H1 (cell line): ENCODE measurements at regions not wholly inside any gene's neighbourhood (a gene's known extent, or its start where the extent isn't known, plus 50 kb on each side); places are given as distances from the start of the nearest gene placed in this dataset.

ENCODE experiments used
- CTCF ChIA-PET: fragments of 300-600 bp; sonication (Branson Sonifier 250); formaldehyde crosslinking; loops from one replicate; lab custom pipeline; 2021; ENCODE audit not compliant: partially characterized antibody; lab: Charles Lee
- POLR2A ChIA-PET: fragments of 300-600 bp; sonication (Branson Sonifier 250); formaldehyde crosslinking; loops from one replicate; lab custom pipeline; 2021; ENCODE audit warnings: inconsistent platforms; ENCODE audit not compliant: partially characterized antibody; lab: Charles Lee
- DNase-seq, 2 experiments: peaks; one replicate each; pipeline versions ENCODE4 v3.0.0 to v3.0.0-alpha.2; 2010 to 2022; ENCODE audit warnings: low spot score in 2 of 2, low read depth in 1 of 2, mixed read lengths in 1 of 2
- FAIRE-seq: peaks from 2 replicates; lab custom pipeline; 2011; peaks lifted over from hg19 to GRCh38; lab: Jason Lieb, UNC
- H2AFZ ChIP-seq: 2 replicates; pipeline ENCODE4 v1.8.1; 2012; ENCODE audit warnings: low read length, inconsistent platforms
- H2AK5ac ChIP-seq: 2 replicates; pipeline ENCODE4 v1.6.1; 2013; ENCODE audit warnings: low read depth, low read length
- H2BK120ac ChIP-seq: replicated peaks from 2 replicates; pipeline ENCODE3; 2013; ENCODE audit warnings: low read depth, low read length, inconsistent platforms
- H2BK12ac ChIP-seq: 2 replicates; pipeline ENCODE4 v1.6.1; 2013; ENCODE audit warnings: low read depth, low read length
- H2BK15ac ChIP-seq: 2 replicates; pipeline ENCODE4 v1.6.1; 2013; ENCODE audit warnings: low read length
- H2BK20ac ChIP-seq: 2 replicates; pipeline ENCODE4 v1.6.1; 2013; ENCODE audit warnings: low read length
- H2BK5ac ChIP-seq: 2 replicates; pipeline ENCODE4 v1.6.1; 2013; ENCODE audit warnings: low read depth, low read length
- H3K14ac ChIP-seq: 2 replicates; pipeline ENCODE4 v1.6.1; 2013; ENCODE audit warnings: inconsistent platforms; ENCODE audit not compliant: insufficient read length
- H3K18ac ChIP-seq: 2 replicates; pipeline ENCODE4 v1.6.1; 2013; ENCODE audit warnings: low read length; ENCODE audit errors: extremely low read depth
- H3K23ac ChIP-seq: 2 replicates; pipeline ENCODE4 v1.6.1; 2013; ENCODE audit warnings: inconsistent platforms; ENCODE audit not compliant: insufficient read length
- H3K23me2 ChIP-seq: 2 replicates; pipeline ENCODE4 v1.6.1; 2013; ENCODE audit warnings: low read depth, low read length
- H3K27ac ChIP-seq: 2 replicates; pipeline ENCODE4 v1.6.1; 2011; ENCODE audit warnings: low read depth, low read length, inconsistent platforms
- H3K27me3 ChIP-seq, 4 experiments: replicated peaks in 1 of 4; 1 replicate in 1 of 4; 2 replicates in 3 of 4; pipeline versions ENCODE4 v1.6.1 to v1.8.1; 2011 to 2013; ENCODE audit warnings: low read length in 3 of 4, mild to moderate bottlenecking in 3 of 4, inconsistent platforms in 2 of 4, mixed read lengths in 2 of 4, moderate library complexity in 1 of 4; ENCODE audit not compliant: control insufficient read depth in 3 of 4, insufficient read depth in 3 of 4; ENCODE audit errors: extremely low read depth in 1 of 4
- H3K36me3 ChIP-seq, 4 experiments: 2 replicates each; pipeline versions ENCODE4 v1.6.1 to v1.8.1; 2011 to 2013; ENCODE audit warnings: mild to moderate bottlenecking in 4 of 4, low read length in 3 of 4, moderate library complexity in 2 of 4, control low read depth in 1 of 4, inconsistent platforms in 1 of 4; ENCODE audit not compliant: insufficient read depth in 4 of 4, control insufficient read depth in 2 of 4
- H3K4ac ChIP-seq: replicated peaks from 2 replicates; pipeline ENCODE3; 2013; ENCODE audit warnings: low read length, low read depth, mixed read lengths, inconsistent platforms; ENCODE audit not compliant: insufficient read length
- H3K4me1 ChIP-seq, 4 experiments: replicated peaks in 1 of 4; 1 replicate in 1 of 4; 2 replicates in 3 of 4; pipeline versions ENCODE4 v1.6.1 to v1.8.1; 2011 to 2013; ENCODE audit warnings: low read length in 3 of 4, inconsistent platforms in 2 of 4, mixed read lengths in 1 of 4; ENCODE audit not compliant: insufficient read depth in 4 of 4, control insufficient read depth in 3 of 4
- H3K4me2 ChIP-seq, 2 experiments: 2 replicates each; pipeline versions ENCODE4 v1.6.1 to v1.8.1; 2011 to 2013; ENCODE audit warnings: low read depth in 2 of 2, low read length in 2 of 2, control low read depth in 1 of 2, inconsistent platforms in 1 of 2, mild to moderate bottlenecking in 1 of 2; ENCODE audit not compliant: insufficient read depth in 1 of 2
- H3K4me3 ChIP-seq, 4 experiments: fragments of 200-600, 300-600 bp in 1 of 4; sonication (generic), shearing (Covaris generic), sonication (Bioruptor Twin) in 1 of 4; 2 replicates each; pipeline versions ENCODE4 v1.5.1 to v1.8.1; 2011 to 2016; ENCODE audit warnings: low read length in 4 of 4, low read depth in 3 of 4, control low read depth in 2 of 4, inconsistent platforms in 2 of 4, mild to moderate bottlenecking in 2 of 4, mixed read lengths in 1 of 4, moderate library complexity in 1 of 4; ENCODE audit not compliant: insufficient read depth in 2 of 4; ENCODE audit errors: extremely low read depth in 1 of 4
- H3K56ac ChIP-seq: replicated peaks from 2 replicates; pipeline ENCODE3; 2013; ENCODE audit warnings: low read depth, mild to moderate bottlenecking, mixed read lengths, low read length, inconsistent platforms; ENCODE audit not compliant: insufficient read length
- H3K79me1 ChIP-seq: 2 replicates; pipeline ENCODE4 v1.6.1; 2013; ENCODE audit warnings: low read depth, low read length, control low read depth
- H3K79me2 ChIP-seq, 2 experiments: 2 replicates each; pipeline versions ENCODE4 v1.6.1 to v1.8.1; 2012 to 2013; ENCODE audit warnings: low read length in 2 of 2, mild to moderate bottlenecking in 2 of 2, inconsistent platforms in 1 of 2; ENCODE audit not compliant: insufficient read depth in 2 of 2, control insufficient read depth in 1 of 2
- H3K9ac ChIP-seq, 4 experiments: replicated peaks in 1 of 4; 1 replicate in 1 of 4; 2 replicates in 3 of 4; pipeline versions ENCODE4 v1.6.1 to v1.8.1; 2011 to 2013; ENCODE audit warnings: low read depth in 3 of 4, low read length in 3 of 4, control low read depth in 2 of 4, mild to moderate bottlenecking in 2 of 4, moderate library complexity in 2 of 4, inconsistent platforms in 1 of 4; ENCODE audit errors: extremely low read depth in 1 of 4
- H3K9me3 ChIP-seq, 2 experiments: 2 replicates each; pipeline versions ENCODE4 v1.6.1 to v1.8.1; 2012 to 2013; ENCODE audit warnings: mild to moderate bottlenecking in 2 of 2, moderate library complexity in 2 of 2, control low read depth in 1 of 2, inconsistent platforms in 1 of 2, low read depth in 1 of 2, low read length in 1 of 2, mixed read lengths in 1 of 2; ENCODE audit not compliant: insufficient read depth in 2 of 2
- H4K20me1 ChIP-seq, 2 experiments: replicated peaks in 1 of 2; 2 replicates each; pipeline versions ENCODE3 to v1.8.1; 2011 to 2013; ENCODE audit warnings: inconsistent platforms in 2 of 2, low read length in 2 of 2, mild to moderate bottlenecking in 1 of 2; ENCODE audit not compliant: insufficient read depth in 2 of 2, control insufficient read depth in 1 of 2
- H4K5ac ChIP-seq: 2 replicates; pipeline ENCODE4 v1.6.1; 2013; ENCODE audit warnings: low read length, low read depth, mixed read lengths, inconsistent platforms; ENCODE audit not compliant: insufficient read length
- H4K8ac ChIP-seq: 2 replicates; pipeline ENCODE4 v1.8.0; 2013; ENCODE audit warnings: mild to moderate bottlenecking, moderate library complexity, low read length, inconsistent platforms; ENCODE audit not compliant: insufficient read depth; ENCODE audit errors: extremely low read depth
- H4K91ac ChIP-seq: replicated peaks from 2 replicates; pipeline ENCODE3; 2013; ENCODE audit warnings: low read length, mixed read lengths, inconsistent platforms; ENCODE audit not compliant: insufficient read length
- PHF8 ChIP-seq: fragments of 200-600 bp; sonication (generic); conservative IDR thresholded peaks from 2 replicates; pipeline ENCODE4 v1.7.1; 2012; ENCODE audit warnings: low read depth, mild to moderate bottlenecking, inconsistent platforms, low read length, moderate library complexity
- RNF2 ChIP-seq: fragments of 200-900, 300-1000 bp; sonication (generic); IDR thresholded peaks from 2 replicates; pipeline ENCODE4 v1.7.1; 2016; ENCODE audit warnings: borderline replicate concordance, low read depth, mild to moderate bottlenecking, antibody characterized with exemption, low read length; ENCODE audit not compliant: poor library complexity, severe bottlenecking; ENCODE audit errors: missing control alignments
- RXRA ChIP-seq: IDR thresholded peaks from 2 replicates; pipeline ENCODE4 v1.6.1; 2011; ENCODE audit warnings: low read depth, mild to moderate bottlenecking, low read length, moderate library complexity; ENCODE audit not compliant: insufficient read depth
- WGBS, 2 experiments: shearing (Covaris generic) in 1 of 2; methylation state at CpG; one replicate each; pipeline versions ENCODE4 v1.1.6 to v1.1.7; 2013 to 2015; ENCODE audit warnings: low lambda C conversion rate in 2 of 2, mixed read lengths in 2 of 2, inconsistent platforms in 1 of 2, low coverage in 1 of 2, missing lambda C conversion rate in 1 of 2; ENCODE audit not compliant: insufficient replicate concordance in 2 of 2, insufficient coverage in 1 of 2, insufficient read length in 1 of 2; ENCODE audit errors: extremely low coverage in 1 of 2, missing lambda C conversion rate in 1 of 2; 5-methylcytosine and 5-hydroxymethylcytosine counted together

GRCh38 chr7:63077841-63078240 is 920.8 kb upstream of the ZNF722 start:
- H2BK5ac ChIP-seq = no peak overlapping the region
- no peak overlapping the region for H3K9ac ChIP-seq
- H3K4ac ChIP-seq = no peak overlapping the region
- 82% methylated on average over 3 of the region's 4 CpGs; no CpG with 5 or more reads in 1 of the 2 experiments for WGBS, 2 experiments
- no peaks in the 10 kb centered on the region for H3K79me2 ChIP-seq
- no peaks in the 10 kb centered on the region for H4K20me1 ChIP-seq
- no peaks in the 10 kb centered on the region for H3K36me3 ChIP-seq
- CTCF ChIA-PET = no interaction called here
- no peak overlapping the region for H3K27ac ChIP-seq
- H2AFZ ChIP-seq = no peak overlapping the region
- no peak overlapping the region for H3K14ac ChIP-seq
- no peak overlapping the region for H2AK5ac ChIP-seq
- no peak for DNase-seq
- H3K4me2 ChIP-seq = no peak overlapping the region
- no peak overlapping the region for H2BK120ac ChIP-seq
- no peak overlapping the region for H4K8ac ChIP-seq
- no peak overlapping the region for H3K23ac ChIP-seq
- no peaks in the 10 kb centered on the region for H3K27me3 ChIP-seq
- POLR2A ChIA-PET = no interaction called here
- H4K91ac ChIP-seq = no peak overlapping the region
- H3K79me1 ChIP-seq = no peaks in the 10 kb centered on the region
- H2BK20ac ChIP-seq = no peak overlapping the region
- H3K18ac ChIP-seq = no peak overlapping the region
- H4K5ac ChIP-seq = no peak overlapping the region
- peaks cover 69 to 87% of the 10 kb centered on the region in 2 experiments for H3K9me3 ChIP-seq
- no peaks in the 10 kb centered on the region; the same call in 1 of the 2 replicates for H3K23me2 ChIP-seq
- H2BK15ac ChIP-seq = no peak overlapping the region
- H3K56ac ChIP-seq = no peak overlapping the region
- no peak overlapping the region for H2BK12ac ChIP-seq
- no peaks in the 10 kb centered on the region for H3K4me1 ChIP-seq
- H3K4me3 ChIP-seq = no peak overlapping the region
- no peak for FAIRE-seq
- TF ChIP-seq PHF8 (no peak), RNF2 (no peak), RXRA (no peak)
